PC-3 (cell line): ENCODE measurements at regions not wholly inside any gene's neighbourhood (a gene's known extent, or its start where the extent isn't known, plus 50 kb on each side); places are given as distances from the start of the nearest gene placed in this dataset.

ENCODE experiments used
- EZH2phosphoT487 ChIP-seq: fragments of 300-600 bp; sonication (generic); IDR thresholded peaks from 2 replicates; pipeline ENCODE4 v1.6.1; 2018; ENCODE audit warnings: mild to moderate bottlenecking, antibody characterized with exemption, low read length, borderline replicate concordance
- TF ChIP-seq, protein P1 (sequence below): fragments of 300-600 bp; sonication (generic); conservative IDR thresholded peaks from 2 replicates; pipeline ENCODE4 v1.5.1; 2017; ENCODE audit warnings: antibody characterized with exemption, low read depth, mild to moderate bottlenecking, low read length

DNA sequence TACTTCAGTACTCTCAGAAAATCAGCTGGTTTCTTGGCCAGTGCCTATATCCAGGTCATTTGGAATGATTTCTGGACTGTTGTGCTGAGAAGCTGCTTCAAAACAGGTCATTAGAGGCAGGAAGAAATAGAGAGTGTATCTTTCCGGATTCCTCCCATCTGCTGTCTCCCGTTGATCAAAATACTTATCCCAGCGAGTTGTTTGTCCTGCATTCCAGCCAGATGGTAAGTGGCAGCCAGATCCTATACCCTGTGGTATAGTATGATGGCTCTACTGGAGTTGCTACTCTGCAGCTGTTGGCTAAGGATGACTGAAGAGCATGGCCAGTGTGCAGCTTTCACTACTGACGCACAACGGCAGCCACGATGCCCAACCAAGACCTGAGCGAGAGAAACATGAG is 560.9 kb upstream of the ANO5 start:
- TF ChIP-seq, protein P1, sequence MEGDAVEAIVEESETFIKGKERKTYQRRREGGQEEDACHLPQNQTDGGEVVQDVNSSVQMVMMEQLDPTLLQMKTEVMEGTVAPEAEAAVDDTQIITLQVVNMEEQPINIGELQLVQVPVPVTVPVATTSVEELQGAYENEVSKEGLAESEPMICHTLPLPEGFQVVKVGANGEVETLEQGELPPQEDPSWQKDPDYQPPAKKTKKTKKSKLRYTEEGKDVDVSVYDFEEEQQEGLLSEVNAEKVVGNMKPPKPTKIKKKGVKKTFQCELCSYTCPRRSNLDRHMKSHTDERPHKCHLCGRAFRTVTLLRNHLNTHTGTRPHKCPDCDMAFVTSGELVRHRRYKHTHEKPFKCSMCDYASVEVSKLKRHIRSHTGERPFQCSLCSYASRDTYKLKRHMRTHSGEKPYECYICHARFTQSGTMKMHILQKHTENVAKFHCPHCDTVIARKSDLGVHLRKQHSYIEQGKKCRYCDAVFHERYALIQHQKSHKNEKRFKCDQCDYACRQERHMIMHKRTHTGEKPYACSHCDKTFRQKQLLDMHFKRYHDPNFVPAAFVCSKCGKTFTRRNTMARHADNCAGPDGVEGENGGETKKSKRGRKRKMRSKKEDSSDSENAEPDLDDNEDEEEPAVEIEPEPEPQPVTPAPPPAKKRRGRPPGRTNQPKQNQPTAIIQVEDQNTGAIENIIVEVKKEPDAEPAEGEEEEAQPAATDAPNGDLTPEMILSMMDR: no peak
- TF ChIP-seq EZH2phosphoT487: no peak
